Activated naive CD8-positive, alpha-beta T cell treated with anti-CD3 and anti-CD28 coated beads, Interleukin-2, amount 10 ng/mL, durations not matched to agents 7 days and 5 days (primary cell): ENCODE measurements at regions not wholly inside any gene's neighbourhood (a gene's known extent, or its start where the extent isn't known, plus 50 kb on each side); places are given as distances from the start of the nearest gene placed in this dataset.

Experiments used
- ATAC-seq: fragments of 150-1000 bp; cut with Tn5 transposase; one replicate; pipeline ENCODE4 v1.10.0; 2021; ENCODE audit warnings: low read depth, moderate library complexity
- POLR2A ChIA-PET: fragments of 350-600 bp; sonication (Branson Sonifier 250); formaldehyde crosslinking; loops from one replicate; lab custom pipeline; 2021; ENCODE audit warnings: antibody characterized with exemption; lab: Charles Lee
- DNase-seq: peaks from one replicate; pipeline ENCODE4 v3.0.0; 2021
- H3K27ac Mint-ChIP-seq: one replicate; pipeline ENCODE4 v1.8.0; 2022; ENCODE audit warnings: mild to moderate bottlenecking, mixed read lengths
- H3K27me3 Mint-ChIP-seq: one replicate; pipeline ENCODE4 v1.8.0; 2022; ENCODE audit warnings: mild to moderate bottlenecking, moderate library complexity, mixed read lengths
- H3K36me3 Mint-ChIP-seq: one replicate; pipeline ENCODE4 v1.8.0; 2021; ENCODE audit warnings: mild to moderate bottlenecking, mixed read lengths
- H3K4me1 Mint-ChIP-seq: one replicate; pipeline ENCODE4 v1.8.0; 2021; ENCODE audit warnings: mixed read lengths
- H3K4me3 Mint-ChIP-seq: one replicate; pipeline ENCODE4 v1.8.0; 2022; ENCODE audit warnings: mild to moderate bottlenecking, moderate library complexity, mixed read lengths
- H3K9me3 Mint-ChIP-seq: one replicate; pipeline ENCODE4 v1.8.0; 2021; ENCODE audit warnings: mixed read lengths

GRCh38 chr12:102781117-102781516, 135.9 kb downstream of the PAH start:
- DNase-seq (no peak), ATAC-seq (no peak)
- no peak overlapping the region for H3K4me3 Mint-ChIP-seq
- no peaks in the 10 kb centered on the region for H3K27me3 Mint-ChIP-seq
- no peak overlapping the region for H3K27ac Mint-ChIP-seq
- no peaks in the 10 kb centered on the region for H3K36me3 Mint-ChIP-seq
- POLR2A ChIA-PET, result no interaction called here
- H3K9me3 Mint-ChIP-seq, result no peaks in the 10 kb centered on the region
- H3K4me1 Mint-ChIP-seq, result no peaks in the 10 kb centered on the region

- Mint-ChIP-seq H3K9me3 (no peaks in the 10 kb centered on the region), H3K27ac (no peak overlapping the region)
These were observed 141.0 kb downstream of the PAH start for GRCh38 chr12:102776041-102776440.

GRCh38 chr12:102769323-102769916, 147.6 kb downstream of the PAH start:
- no peaks in the 10 kb centered on the region for H3K4me1 Mint-ChIP-seq
- no peaks in the 10 kb centered on the region for H3K9me3 Mint-ChIP-seq
- POLR2A ChIA-PET, result no interaction called here
- DNase-seq (peak; percentile 37), ATAC-seq (no peak)
- no peak overlapping the region for H3K4me3 Mint-ChIP-seq
- H3K27ac Mint-ChIP-seq, result no peak overlapping the region
- H3K36me3 Mint-ChIP-seq, result no peaks in the 10 kb centered on the region
- H3K27me3 Mint-ChIP-seq, result peaks cover 4% of the 10 kb centered on the region

More at GRCh38 chr12:102776041-102776440, 141.0 kb downstream of the PAH start:
- DNase-seq (no peak), ATAC-seq (no peak)
- Mint-ChIP-seq H3K36me3 (no peaks in the 10 kb centered on the region), H3K4me3 (no peak overlapping the region), H3K27me3 (no peaks in the 10 kb centered on the region), H3K4me1 (no peaks in the 10 kb centered on the region)
- POLR2A ChIA-PET, result no interaction called here

GRCh38 chr12:102766961-102767360, 150.1 kb downstream of the PAH start:
- POLR2A ChIA-PET, result no interaction called here
- H3K9me3 Mint-ChIP-seq, result no peaks in the 10 kb centered on the region
- no peak for DNase-seq
- no peak for ATAC-seq
- H3K4me3 Mint-ChIP-seq, result no peak overlapping the region
- no peak overlapping the region for H3K27ac Mint-ChIP-seq
- H3K4me1 Mint-ChIP-seq, result no peaks in the 10 kb centered on the region
- H3K27me3 Mint-ChIP-seq, result peaks cover 4% of the 10 kb centered on the region
- no peaks in the 10 kb centered on the region for H3K36me3 Mint-ChIP-seq

- H3K9me3 Mint-ChIP-seq, result no peaks in the 10 kb centered on the region
- POLR2A ChIA-PET, result no interaction called here
- H3K4me3 Mint-ChIP-seq, result no peak overlapping the region
- H3K4me1 Mint-ChIP-seq, result no peaks in the 10 kb centered on the region
- no peak for ATAC-seq
- peaks cover 6% of the 10 kb centered on the region for H3K27me3 Mint-ChIP-seq
- DNase-seq, result no peak
- no peaks in the 10 kb centered on the region for H3K36me3 Mint-ChIP-seq
- H3K27ac Mint-ChIP-seq, result no peak overlapping the region
These were observed 151.3 kb downstream of the PAH start for GRCh38 chr12:102765736-102766135.

- Mint-ChIP-seq H3K4me1 (no peaks in the 10 kb centered on the region), H3K27ac (no peak overlapping the region), H3K9me3 (no peaks in the 10 kb centered on the region), H3K27me3 (peaks cover 2% of the 10 kb centered on the region), H3K36me3 (no peaks in the 10 kb centered on the region), H3K4me3 (no peak overlapping the region)
- ATAC-seq (no peak), DNase-seq (no peak)
- POLR2A ChIA-PET, result no interaction called here
These were observed 153.6 kb downstream of the PAH start for GRCh38 chr12:102763471-102763870.

GRCh38 chr12:102763061-102763460, 154.0 kb downstream of the PAH start:
- Mint-ChIP-seq H3K4me1 (no peaks in the 10 kb centered on the region), H3K27me3 (peaks cover 2% of the 10 kb centered on the region), H3K36me3 (no peaks in the 10 kb centered on the region), H3K27ac (no peak overlapping the region), H3K4me3 (no peak overlapping the region), H3K9me3 (no peaks in the 10 kb centered on the region)
- DNase-seq (no peak), ATAC-seq (no peak)
- POLR2A ChIA-PET, result no interaction called here

GRCh38 chr12:102760322-102760721, 156.7 kb downstream of the PAH start:
- Mint-ChIP-seq H3K27ac (no peak overlapping the region), H3K4me3 (no peak overlapping the region), H3K36me3 (no peaks in the 10 kb centered on the region), H3K4me1 (no peaks in the 10 kb centered on the region), H3K27me3 (peaks cover 3% of the 10 kb centered on the region), H3K9me3 (no peaks in the 10 kb centered on the region)
- ATAC-seq (no peak), DNase-seq (no peak)
- POLR2A ChIA-PET, result no interaction called here

- DNase-seq (no peak), ATAC-seq (no peak)
- Mint-ChIP-seq H3K27ac (no peak overlapping the region), H3K4me3 (no peak overlapping the region), H3K9me3 (no peaks in the 10 kb centered on the region), H3K36me3 (no peaks in the 10 kb centered on the region), H3K4me1 (no peaks in the 10 kb centered on the region), H3K27me3 (peaks cover 3% of the 10 kb centered on the region)
- POLR2A ChIA-PET, result no interaction called here
These were observed 157.6 kb downstream of the PAH start for GRCh38 chr12:102759466-102759865.

- DNase-seq, result no peak
- H3K9me3 Mint-ChIP-seq, result no peaks in the 10 kb centered on the region
- H3K27me3 Mint-ChIP-seq, result peaks cover 3% of the 10 kb centered on the region
- POLR2A ChIA-PET, result no interaction called here
- H3K4me1 Mint-ChIP-seq, result no peaks in the 10 kb centered on the region
- H3K27ac Mint-ChIP-seq, result no peak overlapping the region
- no peak overlapping the region for H3K4me3 Mint-ChIP-seq
- no peaks in the 10 kb centered on the region for H3K36me3 Mint-ChIP-seq
- ATAC-seq, result no peak
These were observed 159.2 kb downstream of the PAH start for GRCh38 chr12:102757882-102758226.

GRCh38 chr12:102757154-102757881, 159.7 kb downstream of the PAH start:
- DNase-seq (no peak), ATAC-seq (no peak)
- H3K27me3 Mint-ChIP-seq, result peaks cover 3% of the 10 kb centered on the region
- no peak overlapping the region for H3K27ac Mint-ChIP-seq
- no peaks in the 10 kb centered on the region for H3K9me3 Mint-ChIP-seq
- H3K36me3 Mint-ChIP-seq, result no peaks in the 10 kb centered on the region
- POLR2A ChIA-PET, result no interaction called here
- no peaks in the 10 kb centered on the region for H3K4me1 Mint-ChIP-seq
- no peak overlapping the region for H3K4me3 Mint-ChIP-seq

GRCh38 chr12:102756530-102756929, 160.5 kb downstream of the PAH start:
- Mint-ChIP-seq H3K36me3 (no peaks in the 10 kb centered on the region), H3K4me1 (no peaks in the 10 kb centered on the region), H3K4me3 (no peak overlapping the region), H3K27ac (no peak overlapping the region), H3K27me3 (peaks cover 3% of the 10 kb centered on the region), H3K9me3 (no peaks in the 10 kb centered on the region)
- POLR2A ChIA-PET, result no interaction called here
- ATAC-seq (no peak), DNase-seq (no peak)

GRCh38 chr12:102755266-102755665, 161.8 kb downstream of the PAH start:
- H3K36me3 Mint-ChIP-seq, result no peaks in the 10 kb centered on the region
- POLR2A ChIA-PET, result no interaction called here
- no peaks in the 10 kb centered on the region for H3K4me1 Mint-ChIP-seq
- DNase-seq (no peak), ATAC-seq (no peak)
- no peak overlapping the region for H3K27ac Mint-ChIP-seq
- no peaks in the 10 kb centered on the region for H3K9me3 Mint-ChIP-seq
- no peak overlapping the region for H3K4me3 Mint-ChIP-seq
- H3K27me3 Mint-ChIP-seq, result peaks cover 2% of the 10 kb centered on the region

- Mint-ChIP-seq H3K27ac (no peak overlapping the region), H3K36me3 (no peaks in the 10 kb centered on the region), H3K4me1 (no peaks in the 10 kb centered on the region), H3K4me3 (no peak overlapping the region), H3K27me3 (peaks cover 2% of the 10 kb centered on the region), H3K9me3 (no peaks in the 10 kb centered on the region)
- DNase-seq (no peak), ATAC-seq (no peak)
- POLR2A ChIA-PET, result no interaction called here
These were observed 163.2 kb downstream of the PAH start for GRCh38 chr12:102753802-102754201.
